ENCODE measurements at regions not wholly inside any gene's neighbourhood (a gene's known extent, or its start where the extent isn't known, plus 50 kb on each side); places are given as distances from the start of the nearest gene placed in this dataset.
"Not testable (repeated sequence)": the region's sequence is repeated elsewhere in the genome, so short reads cannot be mapped to it uniquely, and the experiment has no call there.

DNA sequence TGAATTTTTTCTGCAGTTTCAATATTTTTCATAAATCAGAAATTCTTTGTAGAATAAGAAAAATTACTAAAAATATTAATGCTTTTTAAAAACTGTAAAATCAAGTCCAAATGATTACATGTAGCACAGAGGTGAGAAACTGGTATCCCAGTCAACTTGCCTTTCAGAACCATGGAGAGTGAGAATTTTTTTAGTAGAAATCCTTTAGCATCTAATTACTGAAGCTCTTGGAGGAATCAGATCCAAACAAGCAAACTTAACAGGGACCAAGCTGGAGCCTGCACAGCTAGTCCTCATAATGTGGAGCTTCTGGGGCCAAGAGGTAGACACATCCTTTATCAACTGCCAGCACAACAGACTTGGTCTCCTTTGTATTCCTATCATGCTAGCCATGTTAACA is 724.5 kb downstream of the TFAP2A start (continued):
- TF ChIP-seq, protein P1, sequence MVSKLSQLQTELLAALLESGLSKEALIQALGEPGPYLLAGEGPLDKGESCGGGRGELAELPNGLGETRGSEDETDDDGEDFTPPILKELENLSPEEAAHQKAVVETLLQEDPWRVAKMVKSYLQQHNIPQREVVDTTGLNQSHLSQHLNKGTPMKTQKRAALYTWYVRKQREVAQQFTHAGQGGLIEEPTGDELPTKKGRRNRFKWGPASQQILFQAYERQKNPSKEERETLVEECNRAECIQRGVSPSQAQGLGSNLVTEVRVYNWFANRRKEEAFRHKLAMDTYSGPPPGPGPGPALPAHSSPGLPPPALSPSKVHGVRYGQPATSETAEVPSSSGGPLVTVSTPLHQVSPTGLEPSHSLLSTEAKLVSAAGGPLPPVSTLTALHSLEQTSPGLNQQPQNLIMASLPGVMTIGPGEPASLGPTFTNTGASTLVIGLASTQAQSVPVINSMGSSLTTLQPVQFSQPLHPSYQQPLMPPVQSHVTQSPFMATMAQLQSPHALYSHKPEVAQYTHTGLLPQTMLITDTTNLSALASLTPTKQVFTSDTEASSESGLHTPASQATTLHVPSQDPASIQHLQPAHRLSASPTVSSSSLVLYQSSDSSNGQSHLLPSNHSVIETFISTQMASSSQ (IDR thresholded peaks at IDR 0.05; ENCODE audit: low read depth) = no peak
- TF ChIP-seq, protein P1 (CRISPR knock-in tag; IDR thresholded peaks at IDR 0.05; ENCODE audit: borderline replicate concordance) = no peak
- no peak for TF ChIP-seq GATAD1 (CRISPR knock-in tag; IDR thresholded peaks at IDR 0.05)
- TF ChIP-seq ZNF318 (CRISPR knock-in tag; IDR thresholded peaks at IDR 0.05) = no peak

DNA sequence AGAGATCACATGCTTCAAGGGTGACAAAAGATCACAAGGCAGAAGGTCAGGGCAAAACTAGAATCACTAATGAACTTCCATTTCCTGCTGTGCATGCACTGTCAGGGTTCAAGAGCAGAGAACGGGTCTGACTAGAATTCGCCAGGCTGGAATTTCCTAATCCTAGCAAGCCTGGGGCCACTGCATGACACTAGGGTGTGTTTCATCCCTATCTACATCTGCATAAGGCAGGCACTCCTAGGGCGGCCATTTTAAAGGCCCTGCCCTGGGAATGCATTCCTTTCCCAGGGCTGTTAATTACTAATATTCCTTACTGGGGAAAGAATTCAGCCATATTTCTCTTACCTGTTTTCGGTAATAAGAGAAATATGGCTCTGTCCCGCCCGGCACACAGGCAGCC is 734.1 kb downstream of the TFAP2A start:
- ATAC-seq; H4K20me1 ChIP-seq (ENCODE audit: insufficient read depth, low read length); in situ Hi-C loops (cut with HindIII; ENCODE audit: extremely low pct_ligation_motif_present, low pct_unique_long_range_greater_than_20kb); FAIRE-seq; intact Hi-C loops (cut with micrococcal nuclease; ENCODE audit: unreplicated experiment); H3K4me3 ChIP-seq (replicated peaks in 1 of 3; ENCODE audit: insufficient read depth in 1 of 3, low read depth in 2 of 3, low read length in 3 of 3); H3K4me2 ChIP-seq (ENCODE audit: low read depth, low read length); H3K27ac ChIP-seq (ENCODE audit: extremely low read length, insufficient read depth, low read length); H3K4me1 ChIP-seq (ENCODE audit: insufficient read depth, low read length); H3K36me3 ChIP-seq (replicated peaks in 1 of 2; ENCODE audit: control insufficient read depth in 1 of 2, insufficient read depth in 2 of 2, low read length in 2 of 2); H3K27me3 ChIP-seq (ENCODE audit: control insufficient read depth in 1 of 2, insufficient read depth in 2 of 2, low read length in 2 of 2); DNase-seq (ENCODE audit: low spot score); H3K79me2 ChIP-seq (ENCODE audit: insufficient read depth, low read length); CTCF ChIA-PET (ENCODE audit: low intra/inter-chr PET ratio, low total read pairs); POLR2A ChIA-PET; H2AFZ ChIP-seq (ENCODE audit: low read length); BruUV-seq (replicated peaks); H3K9ac ChIP-seq (ENCODE audit: insufficient read depth, low read depth, low read length): not testable (repeated sequence)
- H3K9me3 ChIP-seq (ENCODE audit: low read length) = peaks cover 70% of the 10 kb centered on the region
- WGBS (ENCODE audit: low lambda C conversion rate) = 37% methylated on average over 6 of the region's 6 CpGs

Data from HepG2 (cell line).